OCI-LY3 (cell line): ENCODE measurements at regions not wholly inside any gene's neighbourhood (a gene's known extent, or its start where the extent isn't known, plus 50 kb on each side); places are given as distances from the start of the nearest gene placed in this dataset.

Source experiments
- CTCF ChIP-seq: fragments of 200-600, 300-600 bp; sonication (generic); IDR thresholded peaks from 2 replicates; pipeline ENCODE4 v1.5.1; 2014; ENCODE audit warnings: antibody characterized with exemption, low read length, low read depth
- EZH2phosphoT487 ChIP-seq: fragments of 200-600 bp; shearing (Covaris generic); IDR thresholded peaks from 2 replicates; pipeline ENCODE4 v1.6.1; 2018; ENCODE audit warnings: antibody characterized with exemption, mixed run types, low read depth

DNA sequence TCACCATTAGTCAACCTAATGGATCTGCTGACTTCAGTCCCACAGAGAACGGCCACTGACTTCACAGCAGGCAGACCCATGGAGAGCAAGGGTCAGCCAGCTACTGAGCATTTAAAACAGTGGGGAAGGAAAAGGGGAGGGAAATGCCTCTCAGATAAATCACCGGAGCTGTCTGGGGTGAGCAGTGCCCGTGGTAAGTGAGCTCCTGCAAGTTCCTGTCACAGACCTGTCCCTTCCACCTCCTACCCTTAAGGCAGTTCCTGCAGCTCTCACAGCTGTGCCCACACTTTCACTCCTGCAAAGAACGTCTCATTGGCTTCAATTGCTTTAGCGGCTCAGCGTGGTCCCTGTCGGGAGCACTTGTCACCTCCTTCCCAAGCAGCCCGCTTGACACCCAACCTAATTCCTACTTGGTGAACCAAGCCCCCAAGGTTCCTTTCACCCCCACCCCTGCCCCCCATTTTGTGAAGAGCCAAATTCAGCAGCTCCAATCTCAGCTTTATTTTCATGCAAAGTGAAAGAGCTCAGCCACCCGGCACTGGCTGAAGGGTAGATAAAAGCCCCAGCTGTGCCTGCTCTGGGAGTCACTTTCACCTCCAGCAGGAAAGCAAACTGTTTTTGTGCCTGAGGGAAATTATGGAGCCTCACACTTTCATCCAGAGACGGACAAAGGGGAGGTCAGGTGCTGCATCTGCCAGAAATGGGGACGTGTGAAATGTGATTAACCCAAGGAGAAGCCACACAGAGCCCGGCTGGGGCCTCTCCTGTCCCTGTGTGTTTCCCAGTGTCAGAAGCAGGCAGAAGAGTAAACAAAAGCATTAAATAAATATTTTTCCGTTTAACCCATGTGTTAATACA lies 306.2 kb downstream of the TTLL7 start:
- no peak for TF ChIP-seq EZH2phosphoT487
- no peak for TF ChIP-seq CTCF
